Ovary (tissue), 7 donors: ENCODE measurements at regions not wholly inside any gene's neighbourhood (a gene's known extent, or its start where the extent isn't known, plus 50 kb on each side); places are given as distances from the start of the nearest gene placed in this dataset.

Source experiments
- DNase-seq, 5 donors: peaks; one replicate each; pipeline ENCODE4 v3.0.0-alpha.2; 2019 to 2020
- H3K27ac ChIP-seq, 2 donors: fragments of 200-600 bp; one replicate each; pipeline versions ENCODE4 v1.5.1 to v1.8.0; 2019 to 2022
- H3K27me3 ChIP-seq: fragments of 200-600 bp; one replicate; pipeline ENCODE4 v1.8.0; 2022
- H3K36me3 ChIP-seq: fragments of 200-600 bp; sonication (generic); one replicate; pipeline ENCODE4 v1.5.1; 2019
- H3K4me1 ChIP-seq: one replicate; pipeline ENCODE4 v1.8.1; 2013; ENCODE audit warnings: mild to moderate bottlenecking, moderate library complexity; ENCODE audit not compliant: insufficient read depth
- H3K4me3 ChIP-seq: fragments of 200-600 bp; sonication (generic); one replicate; pipeline ENCODE4 v1.5.1; 2017
- H3K9me3 ChIP-seq, 2 donors: fragments of 200-600 bp in 1 of 2; sonication (generic) in 1 of 2; one replicate each; pipeline versions ENCODE4 v1.5.1 to v1.8.1; 2013 to 2019; ENCODE audit warnings: mild to moderate bottlenecking in 1 of 2, moderate library complexity in 1 of 2
- CTCF ChIP-seq, 3 donors: fragments of 450-650 bp in 2 of 3; fragments of 200-600 bp in 1 of 3; IDR thresholded peaks; one replicate each; pipeline versions ENCODE4 v1.5.1 to v1.8.0; 2016 to 2022; ENCODE audit warnings: antibody characterized with exemption in 3 of 3, mild to moderate bottlenecking in 1 of 3
- EP300 ChIP-seq: sonication (generic); formaldehyde crosslinking; IDR thresholded peaks from one replicate; pipeline ENCODE4 v1.6.1; 2017; ENCODE audit warnings: antibody characterized with exemption
- POLR2A ChIP-seq: fragments of 450-650 bp; IDR thresholded peaks from one replicate; pipeline ENCODE4 v1.6.1; 2017; ENCODE audit warnings: antibody characterized with exemption, mild to moderate bottlenecking, moderate library complexity
- WGBS, 3 donors: extraction: QIAGEN DNeasy Blood & Tissue Kit in 1 of 3; methylation state at CpG; one replicate each; pipeline versions ENCODE4 v1.1.5 to v1.1.7; 2013 to 2017; 5-methylcytosine and 5-hydroxymethylcytosine counted together
- intact Hi-C, 4 donors: fragments of 100-400 bp; cut with DNase I; formaldehyde crosslinking; loops; one replicate each; pipeline versions ENCODE4 v1.11.0 to v1.15.1; 2022 to 2023
- donor health status: DM: no; HTN: no; CAD: no; lungs with moderate emphysema.
- donor health status: DM: no; HTN: no; CAD: no.
- donor health status: Bipolar disorder and iron deficiency.
- donor health status: DM: no; HTN: no; CAD: no.
- donor health status: DM: yes; HTN: yes; CAD: no.

- Histone ChIP-seq H3K27ac (no peak overlapping the region), H3K4me3 (no peak overlapping the region), H3K4me1 (no peaks in the 10 kb centered on the region), H3K9me3 (no peaks in the 10 kb centered on the region), H3K27me3 (no peaks in the 10 kb centered on the region), H3K36me3 (no peaks in the 10 kb centered on the region)
- TF ChIP-seq CTCF (IDR thresholded peaks at IDR 0.05): no peak
- no peak for TF ChIP-seq POLR2A
- TF ChIP-seq EP300: no peak
- intact Hi-C loops: no loop called here
- 89 to 91% (median 91%) methylated on average over 3 of the region's 3 CpGs for WGBS, 3 donors
- no peak for DNase-seq
Observed at GRCh38 chr13:105177265-105177900, 1358.1 kb downstream of the EFNB2 start.

GRCh38 chr13:105170438-105170837, 1365.0 kb downstream of the EFNB2 start:
- DNase-seq: no peak
- H3K27ac ChIP-seq: no peak overlapping the region
- H3K9me3 ChIP-seq: no peaks in the 10 kb centered on the region
- no peaks in the 10 kb centered on the region for H3K36me3 ChIP-seq
- no peaks in the 10 kb centered on the region for H3K4me1 ChIP-seq
- intact Hi-C loops: no loop called here
- H3K27me3 ChIP-seq: no peaks in the 10 kb centered on the region
- no peak overlapping the region for H3K4me3 ChIP-seq
- no peak for TF ChIP-seq EP300
- TF ChIP-seq POLR2A: no peak
- no peak for TF ChIP-seq CTCF (IDR thresholded peaks at IDR 0.05)

DNA sequence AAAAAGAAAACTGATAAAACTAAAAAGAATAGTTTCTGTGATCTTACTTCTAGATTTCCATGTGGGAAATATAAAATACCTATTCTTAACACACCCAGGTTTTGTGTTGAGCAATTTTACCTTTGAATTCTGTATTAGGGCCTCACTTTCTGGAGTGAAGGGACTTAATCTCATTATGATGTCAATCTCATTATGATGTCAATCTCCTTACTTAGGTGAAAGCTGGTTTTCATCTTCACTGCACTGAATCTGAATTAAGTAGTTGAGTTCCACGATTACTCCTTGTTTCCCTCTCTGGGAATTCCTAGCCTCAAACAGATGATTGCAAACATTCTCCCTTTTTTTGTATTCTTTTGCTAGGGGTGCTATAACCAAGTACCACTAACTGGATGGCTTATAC, 1367.2 kb downstream of the EFNB2 start:
- Histone ChIP-seq H3K27me3 (no peaks in the 10 kb centered on the region), H3K4me1 (no peaks in the 10 kb centered on the region), H3K36me3 (no peaks in the 10 kb centered on the region), H3K4me3 (no peak overlapping the region), H3K27ac (no peak overlapping the region), H3K9me3 (no peaks in the 10 kb centered on the region)
- no peak for DNase-seq
- 74 to 89% (median 79%) methylated on average over 1 of the region's 1 CpG for WGBS, 3 donors
- TF ChIP-seq POLR2A: no peak
- no peak for TF ChIP-seq CTCF (IDR thresholded peaks at IDR 0.05)
- TF ChIP-seq EP300: no peak
- intact Hi-C loops: no loop called here

GRCh38 chr13:105167385-105167784, 1368.1 kb downstream of the EFNB2 start:
- DNase-seq: no peak
- no peaks in the 10 kb centered on the region for H3K9me3 ChIP-seq
- no peak overlapping the region for H3K27ac ChIP-seq
- TF ChIP-seq EP300 (no peak), POLR2A (no peak), CTCF (IDR thresholded peaks at IDR 0.05) (no peak)
- intact Hi-C loops: no loop called here
- H3K36me3 ChIP-seq: no peaks in the 10 kb centered on the region
- WGBS, 3 donors: 88 to 92% (median 90%) methylated on average over 1 of the region's 1 CpG
- H3K4me3 ChIP-seq: no peak overlapping the region
- H3K27me3 ChIP-seq: no peaks in the 10 kb centered on the region
- no peaks in the 10 kb centered on the region for H3K4me1 ChIP-seq
